OCI-LY3 (cell line): ENCODE measurements at regions not wholly inside any gene's neighbourhood (a gene's known extent, or its start where the extent isn't known, plus 50 kb on each side); places are given as distances from the start of the nearest gene placed in this dataset.

Source experiments
- H2AFZ ChIP-seq: fragments of 200-600, 300-600 bp; shearing (Covaris generic); 2 replicates; pipeline ENCODE4 v1.6.0; 2014; ENCODE audit warnings: antibody characterized with exemption, low read depth, low read length
- H3K27ac ChIP-seq: fragments of 200-600, 300-600 bp; sonication (generic); 2 replicates; pipeline ENCODE4 v1.5.1; 2014; ENCODE audit warnings: mild to moderate bottlenecking, low read length, moderate library complexity, mixed read lengths
- H3K27me3 ChIP-seq: fragments of 200-600, 300-600 bp; sonication (generic); 2 replicates; pipeline ENCODE4 v1.6.1; 2014; ENCODE audit warnings: low read depth, low read length, mixed read lengths
- H3K36me3 ChIP-seq: fragments of 200-600, 300-600 bp; sonication (generic); replicated peaks from 2 replicates; pipeline ENCODE3; 2014; ENCODE audit warnings: low read depth, low read length, mixed read lengths
- H3K4me1 ChIP-seq: fragments of 300-600, 200-600 bp; sonication (generic); 2 replicates; pipeline ENCODE4 v1.6.1; 2014; ENCODE audit warnings: low read length, mixed read lengths
- H3K4me2 ChIP-seq: fragments of 200-600, 300-600 bp; sonication (generic); 2 replicates; pipeline ENCODE4 v1.6.1; 2014; ENCODE audit warnings: low read length, mixed read lengths
- H3K4me3 ChIP-seq: fragments of 300-600, 200-600 bp; sonication (generic); 2 replicates; pipeline ENCODE4 v1.5.1; 2014; ENCODE audit warnings: antibody characterized with exemption, mild to moderate bottlenecking, low read length, moderate library complexity
- H3K79me2 ChIP-seq: fragments of 300-600, 200-600 bp; shearing (Covaris generic); 2 replicates; pipeline ENCODE4 v1.6.1; 2014; ENCODE audit warnings: mild to moderate bottlenecking, low read length, mixed read lengths
- H3K9ac ChIP-seq: fragments of 300-600, 200-600 bp; shearing (Covaris generic); 2 replicates; pipeline ENCODE4 v1.6.0; 2014; ENCODE audit warnings: mild to moderate bottlenecking, low read length, moderate library complexity
- H3K9me3 ChIP-seq: fragments of 200-600, 300-600 bp; shearing (Covaris generic); 2 replicates; pipeline ENCODE4 v1.6.1; 2014; ENCODE audit warnings: low read length, mixed read lengths; ENCODE audit not compliant: insufficient read depth
- H4K20me1 ChIP-seq: fragments of 200-600, 300-600 bp; sonication (generic); 2 replicates; pipeline ENCODE4 v1.6.1; 2016; ENCODE audit warnings: low read length, mixed read lengths; ENCODE audit not compliant: insufficient read depth
- CTCF ChIP-seq: fragments of 200-600, 300-600 bp; sonication (generic); IDR thresholded peaks from 2 replicates; pipeline ENCODE4 v1.5.1; 2014; ENCODE audit warnings: antibody characterized with exemption, low read length, low read depth
- EZH2phosphoT487 ChIP-seq: fragments of 200-600 bp; shearing (Covaris generic); IDR thresholded peaks from 2 replicates; pipeline ENCODE4 v1.6.1; 2018; ENCODE audit warnings: antibody characterized with exemption, mixed run types, low read depth

GRCh38 chr3:156035158-156035557 lies 85.2 kb upstream of the KCNAB1 start:
- no peaks in the 10 kb centered on the region for H3K4me1 ChIP-seq
- TF ChIP-seq EZH2phosphoT487 (no peak), CTCF (no peak)

GRCh38 chr3:156036258-156037053 lies 83.9 kb upstream of the KCNAB1 start:
- no peak overlapping the region for H3K27ac ChIP-seq
- H3K4me1 ChIP-seq: no peaks in the 10 kb centered on the region
- no peak overlapping the region for H3K4me2 ChIP-seq
- H3K36me3 ChIP-seq: no peaks in the 10 kb centered on the region
- H3K9me3 ChIP-seq: no peaks in the 10 kb centered on the region
- no peaks in the 10 kb centered on the region for H3K27me3 ChIP-seq
- no peak overlapping the region for H3K4me3 ChIP-seq
- TF ChIP-seq EZH2phosphoT487: no peak
- TF ChIP-seq CTCF: no peak
- H3K79me2 ChIP-seq: no peaks in the 10 kb centered on the region
- no peak overlapping the region for H3K9ac ChIP-seq
- H2AFZ ChIP-seq: no peak overlapping the region
- H4K20me1 ChIP-seq: no peaks in the 10 kb centered on the region

More at GRCh38 chr3:156035158-156035557, 85.2 kb upstream of the KCNAB1 start:
- Histone ChIP-seq H2AFZ (no peak overlapping the region), H3K4me2 (no peak overlapping the region), H3K79me2 (no peaks in the 10 kb centered on the region), H3K36me3 (no peaks in the 10 kb centered on the region), H3K9me3 (no peaks in the 10 kb centered on the region), H4K20me1 (no peaks in the 10 kb centered on the region), H3K27me3 (no peaks in the 10 kb centered on the region), H3K9ac (no peak overlapping the region), H3K27ac (no peak overlapping the region), H3K4me3 (no peak overlapping the region)

GRCh38 chr3:156037356-156037755 lies 83.0 kb upstream of the KCNAB1 start:
- no peak overlapping the region for H3K4me3 ChIP-seq
- no peaks in the 10 kb centered on the region for H3K4me1 ChIP-seq
- no peak overlapping the region for H3K4me2 ChIP-seq
- no peak overlapping the region for H3K9ac ChIP-seq
- H3K79me2 ChIP-seq: no peaks in the 10 kb centered on the region
- H2AFZ ChIP-seq: no peak overlapping the region
- H3K36me3 ChIP-seq: no peaks in the 10 kb centered on the region
- H3K27me3 ChIP-seq: no peaks in the 10 kb centered on the region
- no peaks in the 10 kb centered on the region for H4K20me1 ChIP-seq
- H3K27ac ChIP-seq: no peak overlapping the region
- TF ChIP-seq EZH2phosphoT487 (no peak), CTCF (no peak)
- H3K9me3 ChIP-seq: no peaks in the 10 kb centered on the region

GRCh38 chr3:156038869-156039268 lies 81.5 kb upstream of the KCNAB1 start:
- H4K20me1 ChIP-seq: no peaks in the 10 kb centered on the region
- no peak overlapping the region for H3K9ac ChIP-seq
- no peaks in the 10 kb centered on the region for H3K36me3 ChIP-seq
- H3K4me3 ChIP-seq: no peak overlapping the region
- no peak overlapping the region; the same call in 1 of the 2 replicates for H2AFZ ChIP-seq
- no peak overlapping the region for H3K27ac ChIP-seq
- no peaks in the 10 kb centered on the region for H3K9me3 ChIP-seq
- H3K79me2 ChIP-seq: no peaks in the 10 kb centered on the region
- no peaks in the 10 kb centered on the region for H3K4me1 ChIP-seq
- H3K4me2 ChIP-seq: no peak overlapping the region
- H3K27me3 ChIP-seq: no peaks in the 10 kb centered on the region
- no peak for TF ChIP-seq EZH2phosphoT487
- TF ChIP-seq CTCF: no peak
